UCSD-AML1 (cell line): ENCODE measurements at regions not wholly inside any gene's neighbourhood (a gene's known extent, or its start where the extent isn't known, plus 50 kb on each side); places are given as distances from the start of the nearest gene placed in this dataset.
A peak's percentile ranks its signal among the peaks of the same experiment; 100 is the strongest.
"Not testable (repeated sequence)": the region's sequence is repeated elsewhere in the genome, so short reads cannot be mapped to it uniquely, and the experiment has no call there.

ENCODE experiments used
- DNase-seq: peaks from one replicate; lab custom pipeline; 2025; ENCODE audit not compliant: unreplicated experiment; lab: John Stamatoyannopoulos, UW

DNA sequence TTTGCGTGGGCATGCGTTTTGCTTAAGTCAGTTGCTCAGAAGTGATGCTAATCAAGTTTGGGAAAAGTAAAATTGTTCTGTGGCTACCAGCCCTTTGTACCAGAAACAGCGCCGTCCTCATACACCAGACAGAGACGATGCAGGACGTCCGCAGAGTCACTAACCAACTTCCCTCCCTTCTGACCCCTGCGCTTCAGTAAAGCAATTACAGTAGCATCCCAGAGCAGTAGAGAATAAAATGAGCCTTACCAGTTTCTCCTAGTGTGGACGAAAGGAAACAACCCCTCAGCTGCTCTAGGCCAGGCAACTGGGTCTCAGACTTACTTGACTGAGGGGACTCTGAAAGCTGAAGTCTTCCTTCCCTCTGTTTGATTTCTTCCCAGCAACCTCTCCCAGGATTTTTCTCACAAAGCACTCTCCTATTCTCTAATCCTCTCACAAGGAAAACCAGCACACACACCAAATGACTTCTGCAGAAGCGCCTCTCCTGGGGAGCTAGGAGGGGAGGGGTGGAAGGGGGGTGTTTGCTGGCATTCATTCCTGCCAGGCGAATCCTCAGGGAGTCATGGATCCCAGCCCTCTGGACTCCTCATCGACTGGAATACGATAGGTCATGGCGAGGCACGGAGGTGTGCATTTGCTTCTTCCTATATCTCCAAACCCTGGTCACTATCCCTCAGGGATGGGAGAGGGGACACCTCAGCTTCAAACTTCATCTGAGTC, 56.0 kb upstream of the MID1 start:
- no peak for DNase-seq

DNA sequence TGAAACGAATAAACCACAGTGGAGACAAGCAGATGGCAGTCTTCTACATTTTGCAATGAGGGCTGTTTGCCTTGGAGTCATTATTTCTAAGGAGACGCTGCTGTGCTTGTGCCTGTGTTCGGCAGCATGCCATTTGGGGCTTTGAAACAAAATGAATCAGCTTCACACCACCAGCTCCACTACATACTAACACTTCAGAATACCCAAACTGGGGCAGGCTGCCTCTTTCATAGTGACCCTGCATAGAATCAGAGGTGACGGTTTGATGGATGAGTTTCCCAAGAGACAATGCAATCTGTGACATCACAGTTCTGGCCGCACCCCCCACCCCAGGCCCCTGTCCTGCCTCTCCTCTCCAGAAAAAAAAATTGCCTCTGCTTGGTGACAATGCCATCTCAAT, 57.1 kb upstream of the MID1 start:
- DNase-seq = no peak

DNA sequence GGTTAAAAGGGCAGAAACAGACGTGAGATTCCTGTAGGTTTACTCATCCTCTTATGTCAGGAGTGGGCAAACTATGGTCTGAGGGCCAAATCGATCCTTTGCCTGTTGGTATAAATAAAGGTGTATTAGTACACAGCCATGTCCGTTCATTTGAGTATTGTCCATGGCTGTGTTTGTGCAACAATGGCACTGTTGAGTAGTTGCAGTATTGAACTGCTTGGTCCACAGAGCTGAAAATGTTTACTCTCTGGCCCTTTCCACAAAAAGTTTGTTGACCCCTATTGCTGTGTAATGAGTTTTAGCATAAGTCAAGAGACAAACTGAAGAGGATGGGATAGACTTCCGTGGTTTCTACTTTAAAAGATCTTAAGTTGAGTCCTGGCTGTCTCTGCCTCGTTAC, 59.0 kb upstream of the MID1 start:
- DNase-seq = no peak

DNA sequence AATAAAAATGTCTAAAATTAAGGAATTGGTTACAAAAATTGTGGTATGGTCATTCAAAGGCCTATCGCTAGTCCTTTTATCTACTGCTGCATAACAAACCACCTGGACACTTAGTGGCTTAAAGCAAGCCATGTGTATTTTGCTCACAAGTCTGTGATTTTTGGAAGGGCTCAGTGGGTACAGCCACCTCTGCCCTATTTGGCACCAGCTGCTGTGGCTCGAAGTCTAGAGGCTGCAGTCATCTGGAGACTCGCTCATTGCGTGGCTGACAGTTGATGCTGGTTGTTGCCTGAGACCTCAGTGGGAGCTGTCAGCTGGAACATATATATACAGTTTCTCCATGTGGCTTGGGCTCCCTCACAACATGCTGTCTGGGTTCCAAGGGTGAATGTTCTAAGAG, 60.8 kb upstream of the MID1 start:
- DNase-seq = no peak

DNA sequence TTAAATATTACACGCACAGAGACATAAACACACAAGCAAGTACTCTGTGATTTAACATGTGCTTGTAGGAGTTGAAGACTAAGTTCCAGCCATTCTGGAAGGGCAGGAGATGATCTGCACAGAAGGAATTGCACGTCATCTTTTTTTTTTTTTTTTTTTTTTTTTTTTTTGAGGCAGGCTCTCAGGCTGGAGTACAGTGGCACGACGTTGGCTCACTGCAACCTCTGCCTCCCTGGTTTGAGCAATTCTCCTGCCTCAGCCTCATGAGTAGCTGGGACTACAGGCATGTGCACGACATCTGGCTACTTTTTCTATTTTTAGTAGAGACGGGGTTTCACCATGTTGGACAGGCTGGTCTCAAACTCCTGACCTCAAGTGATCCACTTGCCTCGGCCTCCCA, 63.2 kb upstream of the MID1 start:
- not testable (repeated sequence) for DNase-seq

DNA sequence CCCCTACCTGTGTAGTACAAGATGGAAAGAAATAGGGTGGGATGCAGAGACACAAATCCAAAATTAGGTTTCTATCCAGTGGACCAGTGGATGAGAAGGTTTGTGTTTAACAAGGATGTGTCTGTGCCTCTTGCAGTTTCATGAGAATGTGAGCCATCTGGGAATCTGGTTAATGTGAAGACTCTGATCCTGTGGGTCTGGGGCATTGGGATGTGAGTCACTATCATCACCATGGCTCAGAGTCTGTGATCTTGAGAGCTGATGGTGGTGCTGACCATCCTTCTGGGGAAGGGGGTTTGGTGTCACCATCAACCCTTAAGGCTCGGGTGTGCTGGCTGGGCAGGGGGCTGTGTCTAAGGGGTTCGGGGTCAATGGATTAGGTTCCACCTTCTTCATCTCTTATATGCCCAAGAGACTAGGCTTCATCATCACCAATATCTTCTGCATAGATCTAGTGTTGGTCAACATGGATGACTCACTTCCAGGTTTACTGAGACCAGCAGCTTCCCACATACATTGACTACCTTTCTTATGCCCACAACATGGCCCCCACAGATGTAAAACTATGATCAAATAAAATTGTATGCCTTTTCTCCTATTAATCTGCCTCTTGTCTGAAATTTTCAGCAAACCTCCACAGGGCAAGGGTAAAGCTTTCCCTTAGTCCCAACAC, 65.7 kb upstream of the MID1 start:
- DNase-seq = no peak

DNA sequence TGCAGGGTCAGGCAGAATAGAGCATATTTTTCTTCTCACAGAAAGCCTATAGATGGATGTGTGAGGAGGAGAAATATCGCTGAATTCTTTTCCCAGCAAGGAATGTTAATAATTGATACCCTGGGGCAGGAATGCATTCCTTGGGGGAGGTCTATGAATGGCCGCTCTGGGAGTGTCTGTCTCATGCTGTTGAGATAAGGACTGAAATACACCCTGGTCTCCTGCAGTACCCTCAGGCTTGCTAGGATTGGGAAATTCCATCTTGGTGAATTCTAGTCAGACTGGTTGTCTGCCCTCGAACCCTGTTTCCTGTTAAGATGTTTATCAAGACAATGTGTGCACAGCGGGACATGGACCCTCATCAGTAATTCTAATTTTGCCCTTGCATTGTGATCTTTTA, 71.4 kb upstream of the MID1 start:
- DNase-seq = not testable (repeated sequence)

DNA sequence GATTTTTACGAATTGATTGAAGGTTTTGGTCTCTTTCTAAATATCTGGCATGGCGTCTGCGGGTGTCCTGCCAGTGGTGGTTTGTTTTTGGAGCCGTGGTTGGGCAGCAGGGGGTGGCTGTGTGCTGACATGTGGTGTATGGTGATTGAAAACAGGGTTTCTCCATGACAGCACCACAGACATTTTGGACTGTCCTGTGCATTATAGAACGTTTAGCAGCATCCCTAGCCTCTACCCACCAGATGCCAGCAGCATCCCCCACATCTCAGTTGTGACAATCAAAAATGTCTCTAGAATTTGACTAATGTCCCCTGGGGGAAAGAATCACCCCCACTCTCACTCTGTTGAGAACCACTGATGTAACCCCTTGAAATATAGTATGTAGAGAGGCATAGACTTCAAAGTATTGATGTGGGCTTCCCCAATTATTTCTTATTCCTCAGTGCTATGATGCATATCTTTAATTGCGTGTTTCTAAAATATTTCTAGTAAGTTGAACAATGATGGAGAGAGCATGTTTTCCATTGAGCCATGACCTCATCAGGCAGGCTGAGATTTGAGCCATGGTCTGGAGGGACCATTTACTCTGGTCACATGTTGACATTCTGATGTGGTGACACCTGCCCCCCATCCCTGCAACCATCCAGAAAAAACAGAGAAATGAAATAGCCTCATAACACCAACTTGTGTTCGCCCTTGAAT, 77.4 kb upstream of the MID1 start:
- no peak for DNase-seq

DNA sequence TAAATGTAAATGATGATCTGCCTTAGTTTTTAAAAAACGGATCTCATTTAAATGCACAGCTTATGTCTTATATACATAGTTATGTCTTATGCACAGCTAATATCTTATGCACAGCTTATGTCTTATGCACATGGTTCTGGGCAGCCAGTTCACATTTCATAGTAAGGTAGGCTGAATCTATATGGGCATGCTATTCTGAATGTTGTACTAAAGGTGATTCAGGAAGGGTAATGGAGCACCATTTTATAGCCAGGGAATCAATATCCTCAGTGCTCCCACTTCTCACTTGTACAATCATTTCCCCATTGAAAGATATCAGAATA, 77.9 kb upstream of the MID1 start:
- no peak for DNase-seq

DNA sequence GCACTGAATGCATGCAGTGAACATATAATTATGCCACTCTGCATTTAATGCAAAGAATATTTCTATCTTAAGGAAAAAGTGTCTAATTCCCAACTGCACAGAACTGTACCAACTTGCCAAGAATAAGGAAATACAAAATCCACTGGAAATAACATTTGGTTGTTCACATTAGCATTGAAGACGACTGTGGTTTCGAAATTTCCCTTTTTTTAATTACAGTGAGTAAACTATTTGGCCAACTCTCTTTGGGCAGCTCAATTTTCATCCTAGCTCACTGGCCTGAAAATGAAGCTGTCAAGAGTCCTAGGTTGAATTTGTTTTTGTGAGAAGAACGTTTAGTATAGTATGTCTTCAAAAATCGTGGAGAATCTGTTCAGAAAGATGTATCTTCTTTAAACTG, 81.6 kb upstream of the MID1 start:
- no peak for DNase-seq

DNA sequence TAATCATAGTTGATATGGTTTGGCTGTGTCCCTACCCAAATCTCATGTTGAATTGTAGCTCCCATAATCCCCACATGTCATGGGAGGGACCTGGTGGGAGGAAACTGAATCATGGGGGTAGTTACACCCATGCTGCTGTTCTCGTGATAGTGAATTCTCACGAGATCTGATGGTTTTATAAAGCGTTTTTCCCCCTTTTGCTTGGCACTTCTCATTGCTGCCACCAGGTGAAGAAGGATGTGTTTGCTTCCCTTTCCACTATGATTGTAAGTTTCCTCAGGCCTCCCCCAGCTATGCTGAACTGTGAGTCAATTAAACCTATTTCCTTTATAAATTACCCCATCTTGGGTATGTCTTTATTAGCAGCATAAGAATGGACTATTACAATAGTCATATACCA, 86.0 kb upstream of the MID1 start:
- DNase-seq = not testable (repeated sequence)

DNA sequence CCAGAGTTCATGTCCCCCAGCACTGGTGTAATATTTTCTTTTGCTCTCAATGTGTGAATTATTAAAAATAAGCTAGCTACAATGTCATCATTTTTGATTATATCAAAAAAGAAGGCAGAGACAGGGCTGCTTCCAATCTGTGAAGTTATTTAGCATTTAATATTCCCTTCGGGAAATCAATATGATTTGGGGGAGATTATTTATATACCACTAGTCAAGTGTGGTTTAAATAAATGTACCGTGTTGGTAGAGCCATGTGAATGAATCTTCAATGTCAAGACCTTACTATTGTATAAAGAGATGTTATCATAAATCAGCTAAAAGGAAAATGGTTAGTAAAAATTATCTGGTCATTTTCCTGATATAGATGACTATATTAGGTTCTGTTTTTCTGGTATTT, 87.4 kb upstream of the MID1 start:
- no peak for DNase-seq

DNA sequence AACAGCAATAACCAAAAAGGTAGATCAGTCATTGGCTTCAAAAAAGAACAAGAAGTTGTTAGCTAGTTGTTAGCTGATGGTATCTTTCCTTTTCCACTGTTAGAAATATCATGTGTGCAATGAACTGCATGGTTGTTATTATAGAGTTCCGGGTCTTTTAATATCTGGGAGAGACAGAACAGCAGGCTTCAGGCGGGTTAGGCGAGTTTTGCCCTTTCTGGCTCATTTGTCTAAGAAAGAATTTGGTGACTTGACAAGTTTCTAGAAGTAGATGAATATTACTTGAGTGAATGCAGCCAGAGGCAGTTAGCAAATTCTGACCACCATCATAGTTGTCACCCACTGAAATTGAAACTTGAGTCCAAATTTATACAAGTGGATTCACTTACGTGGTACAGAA, 88.9 kb upstream of the MID1 start:
- DNase-seq = no peak

DNA sequence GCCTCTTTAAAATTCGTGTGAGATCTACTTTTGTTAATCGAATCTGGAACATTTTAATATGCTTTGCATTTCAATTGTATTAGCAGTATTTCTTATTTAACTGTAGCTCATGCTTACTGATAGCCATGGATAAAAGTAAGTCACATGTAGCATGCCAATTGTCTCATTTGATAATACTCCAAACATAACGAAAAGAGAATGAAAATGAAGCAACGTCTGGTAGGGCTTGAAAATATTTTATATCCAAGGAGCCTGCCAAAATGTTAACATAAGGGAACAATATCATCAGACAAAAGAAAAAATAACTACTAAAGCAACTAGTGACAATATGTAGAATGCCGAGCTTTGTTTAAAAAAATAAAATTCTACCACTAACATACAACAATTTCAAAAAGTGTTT, 94.1 kb upstream of the MID1 start:
- no peak for DNase-seq

DNA sequence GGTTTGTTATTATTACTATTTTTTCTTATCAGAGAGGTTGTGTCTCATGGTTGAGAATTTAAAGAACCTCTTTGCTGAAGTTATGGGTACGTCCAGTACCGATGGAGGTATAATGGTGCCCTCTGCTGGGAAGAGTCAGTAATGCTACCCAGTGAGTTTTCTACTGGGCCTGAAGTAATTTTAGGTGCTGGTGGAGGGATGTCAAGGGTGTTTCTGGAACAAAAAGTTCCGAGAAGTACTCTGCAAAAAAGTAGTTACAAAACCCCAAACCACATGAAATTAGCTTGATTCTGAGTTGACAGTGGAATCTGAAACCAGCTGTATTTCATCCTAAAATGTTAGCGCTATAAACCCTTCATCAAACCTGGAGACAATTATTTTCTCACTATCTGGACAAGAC, 102.5 kb upstream of the MID1 start:
- peak; percentile 6 for DNase-seq

DNA sequence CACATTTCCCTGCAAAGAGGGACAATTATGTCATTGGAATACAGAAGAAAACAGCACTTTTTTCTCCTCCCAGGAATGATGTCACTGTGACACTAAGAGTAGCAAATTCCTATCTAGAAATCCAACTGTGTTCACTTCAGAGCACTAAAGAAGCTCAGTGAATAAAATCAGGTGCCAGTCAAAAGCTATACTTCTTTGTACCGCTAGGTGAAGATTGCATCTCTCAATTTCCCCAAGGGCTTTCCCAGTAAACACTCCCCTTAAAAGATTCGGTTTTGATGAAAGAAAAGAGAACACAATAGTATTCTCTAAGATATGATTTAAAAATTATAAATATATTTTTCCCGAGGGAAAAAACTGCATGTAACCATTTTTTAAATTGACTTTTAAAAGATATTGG, 104.7 kb upstream of the MID1 start:
- DNase-seq = no peak

DNA sequence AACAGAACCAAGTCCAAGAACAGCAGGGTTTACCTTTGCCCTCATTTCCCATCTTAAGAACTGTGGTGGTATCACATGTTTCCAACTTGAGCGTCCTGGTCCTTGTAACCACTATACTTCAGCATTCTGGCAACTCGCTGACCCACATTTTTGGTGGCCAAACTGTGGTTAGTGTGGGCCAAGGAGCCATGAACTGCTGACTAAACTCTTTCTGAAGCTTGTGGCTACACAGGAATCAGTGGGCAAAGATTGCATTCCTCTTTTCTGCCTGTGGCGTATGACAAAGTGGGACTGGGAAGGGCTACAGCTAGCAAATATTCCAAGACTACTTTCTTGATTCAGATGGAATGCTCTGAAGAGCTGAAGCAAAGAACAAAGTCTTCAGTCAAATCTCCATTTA, 106.3 kb upstream of the MID1 start:
- no peak for DNase-seq

DNA sequence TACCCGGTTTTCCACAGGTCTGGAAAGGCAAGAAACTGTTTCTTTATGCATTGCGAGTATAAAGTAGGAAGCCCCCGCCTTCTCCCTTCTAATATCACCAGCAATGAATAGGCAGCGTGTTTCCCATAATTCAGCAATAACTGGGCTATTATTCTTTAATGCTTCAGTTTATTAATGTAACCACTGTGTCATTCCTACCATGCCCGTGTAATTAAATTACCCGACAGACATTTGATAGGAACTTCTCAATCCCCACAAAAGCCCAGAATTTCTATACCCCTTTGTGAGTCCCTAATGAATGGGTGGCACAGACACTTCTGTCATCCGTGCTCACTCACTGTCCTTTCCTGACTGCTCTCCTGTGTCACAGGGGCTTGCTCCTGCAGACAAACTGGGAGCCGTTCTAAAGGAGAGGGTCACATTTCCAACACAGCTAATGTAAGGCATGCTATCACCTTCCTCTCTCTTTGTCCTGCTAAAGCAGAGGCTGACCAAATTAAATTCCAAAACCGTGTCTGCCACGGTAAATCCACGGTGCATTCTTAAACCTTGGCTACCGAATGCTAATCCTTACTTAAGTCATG, 108.5 kb upstream of the MID1 start:
- no peak for DNase-seq

DNA sequence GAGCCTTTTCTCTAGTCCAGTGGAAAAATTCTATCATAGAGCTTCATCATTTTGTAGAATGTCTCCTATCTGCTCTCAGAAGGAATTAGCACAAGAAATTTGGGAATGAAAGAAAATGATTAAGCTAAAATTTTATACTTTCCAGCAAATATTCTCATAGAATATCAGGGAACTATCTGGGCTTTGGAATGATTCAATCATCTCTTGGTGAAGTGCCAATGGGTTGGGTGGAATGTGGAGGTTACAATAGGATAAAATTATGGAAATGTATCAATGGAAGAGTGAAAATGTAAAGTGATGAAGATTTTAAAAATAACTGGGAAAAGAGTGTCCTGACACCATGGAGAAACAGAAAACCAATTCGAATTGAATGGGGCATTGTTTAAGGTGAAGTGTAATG, 119.0 kb upstream of the MID1 start:
- no peak for DNase-seq

DNA sequence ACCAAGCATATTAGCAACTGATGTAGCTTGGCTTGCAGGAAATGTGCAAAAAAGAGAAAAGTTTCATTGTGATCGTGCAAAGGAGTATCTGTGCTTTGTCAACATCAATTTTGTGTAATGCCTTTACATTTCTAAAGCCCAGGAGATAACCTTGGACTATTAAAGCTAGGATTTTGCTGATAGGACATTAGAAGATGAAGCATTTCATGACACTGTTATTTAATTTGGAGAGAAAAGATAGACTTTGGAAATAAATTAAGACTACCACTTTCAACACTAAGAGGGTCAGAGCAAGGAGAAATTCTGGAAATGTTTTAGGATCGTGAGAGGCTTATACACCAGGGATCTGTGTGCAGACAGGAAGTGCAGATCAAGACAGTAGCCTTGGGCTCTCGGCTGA, 120.6 kb upstream of the MID1 start:
- DNase-seq = no peak

DNA sequence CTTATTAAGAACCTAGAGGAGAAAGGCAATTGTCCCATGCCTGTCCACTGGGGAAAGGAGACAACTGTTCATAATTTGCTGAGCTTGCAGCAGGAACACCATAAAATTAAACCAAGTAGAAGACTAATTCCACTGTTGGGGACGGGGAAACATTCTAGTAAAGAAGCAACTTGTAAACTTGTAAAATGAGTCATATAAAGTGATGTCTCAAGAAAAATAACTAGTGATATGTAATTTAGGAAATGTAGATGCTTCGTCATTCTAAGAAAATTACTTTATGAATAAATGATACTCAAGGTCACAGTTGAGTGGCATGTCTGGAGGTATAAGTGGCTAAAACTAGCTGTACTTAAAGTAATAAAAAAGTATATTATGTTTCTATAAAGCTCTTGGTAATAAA, 121.2 kb upstream of the MID1 start:
- DNase-seq = no peak

DNA sequence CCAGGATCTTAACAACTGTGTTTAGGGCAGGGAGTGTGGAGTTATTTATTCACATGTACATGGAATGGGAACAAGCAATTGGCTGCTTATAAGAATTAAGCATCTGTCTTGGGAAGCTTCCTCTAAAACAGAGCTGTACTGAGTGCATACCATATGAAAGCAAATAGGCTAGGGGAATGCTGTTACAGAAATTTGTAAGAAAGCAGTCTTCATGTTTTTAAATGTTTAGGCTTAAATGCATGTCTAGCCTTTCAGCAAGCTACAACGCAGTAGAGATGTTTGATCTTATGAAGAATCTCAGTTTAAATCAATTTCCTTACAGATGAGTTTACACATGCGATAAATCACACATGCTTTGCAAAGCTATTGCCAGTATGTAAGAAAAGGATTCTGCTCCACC, 123.1 kb upstream of the MID1 start:
- DNase-seq = no peak
